Gastroesophageal sphincter (tissue), 4 donors: ENCODE measurements at regions not wholly inside any gene's neighbourhood (a gene's known extent, or its start where the extent isn't known, plus 50 kb on each side); places are given as distances from the start of the nearest gene placed in this dataset.

Experiments
- ATAC-seq: fragments of 150-250 bp; one replicate; pipeline ENCODE4 v1.9.1; 2016; ENCODE audit warnings: mild to moderate bottlenecking, moderate library complexity
- H3K27ac ChIP-seq, 4 donors: fragments of 200-600 bp; sonication (generic) in 3 of 4; 1 replicate in 3 of 4; 2 replicates in 1 of 4; pipeline ENCODE4 v1.5.1; 2016 to 2019
- H3K27me3 ChIP-seq: fragments of 200-600 bp; sonication (generic); one replicate; pipeline ENCODE4 v1.5.1; 2019
- H3K36me3 ChIP-seq, 2 donors: fragments of 200-600 bp; sonication (generic); one replicate each; pipeline ENCODE4 v1.5.1; 2019; ENCODE audit warnings: control low read depth in 1 of 2
- H3K4me1 ChIP-seq, 3 donors: fragments of 200-600 bp; sonication (generic); 1 replicate in 2 of 3; 2 replicates in 1 of 3; pipeline ENCODE4 v1.5.1; 2016 to 2019; ENCODE audit warnings: control low read depth in 2 of 3
- H3K4me3 ChIP-seq, 2 donors: fragments of 200-600 bp; sonication (generic); one replicate each; pipeline ENCODE4 v1.5.1; 2019; ENCODE audit warnings: mild to moderate bottlenecking in 1 of 2, moderate library complexity in 1 of 2
- H3K9me3 ChIP-seq, 3 donors: fragments of 200-600 bp; sonication (generic); one replicate each; pipeline ENCODE4 v1.5.1; 2017 to 2019; ENCODE audit warnings: control low read depth in 2 of 3
- EP300 ChIP-seq: sonication (generic); formaldehyde crosslinking; IDR thresholded peaks from one replicate; pipeline ENCODE4 v1.6.1; 2017; ENCODE audit warnings: antibody characterized with exemption, mild to moderate bottlenecking
- POLR2A ChIP-seq, 2 donors: fragments of 450-650 bp; IDR thresholded peaks; one replicate each; pipeline ENCODE4 v1.6.1; 2017; ENCODE audit warnings: antibody characterized with exemption in 2 of 2, mild to moderate bottlenecking in 2 of 2, moderate library complexity in 1 of 2
- POLR2AphosphoS5 ChIP-seq: sonication (generic); formaldehyde crosslinking; IDR thresholded peaks from one replicate; pipeline ENCODE4 v1.6.1; 2017; ENCODE audit warnings: antibody characterized with exemption
- WGBS, 2 donors: methylation state at CpG; one replicate each; pipeline ENCODE4 v1.1.5; 2018; ENCODE audit warnings: low coverage in 1 of 2; 5-methylcytosine and 5-hydroxymethylcytosine counted together
- TF ChIP-seq, protein P1 (sequence below), 4 experiments: fragments of 200-600 bp in 2 of 4; fragments of 450-650 bp in 2 of 4; sonication (generic) in 1 of 4; IDR thresholded peaks; one replicate each; pipeline ENCODE4 v1.5.1; 2017 to 2019; ENCODE audit warnings: antibody characterized with exemption in 4 of 4, mild to moderate bottlenecking in 2 of 4, moderate library complexity in 2 of 4

GRCh38 chr14:104499784-104500760 is 79.5 kb upstream of the C14orf180 start:
- no peak for ATAC-seq
- 57 to 68% methylated on average over 3 to 7 of the region's 15 CpGs for WGBS, 2 donors
- Histone ChIP-seq H3K36me3 (no peaks in the 10 kb centered on the region), H3K27me3 (peaks cover 24% of the 10 kb centered on the region), H3K27ac (no peak overlapping the region), H3K9me3 (peaks cover 0 to 44% (median 0%) of the 10 kb centered on the region in 3 donors), H3K4me3 (no peak overlapping the region), H3K4me1 (no peaks in the 10 kb centered on the region)
- TF ChIP-seq EP300 = no peak
- TF ChIP-seq, protein P1, sequence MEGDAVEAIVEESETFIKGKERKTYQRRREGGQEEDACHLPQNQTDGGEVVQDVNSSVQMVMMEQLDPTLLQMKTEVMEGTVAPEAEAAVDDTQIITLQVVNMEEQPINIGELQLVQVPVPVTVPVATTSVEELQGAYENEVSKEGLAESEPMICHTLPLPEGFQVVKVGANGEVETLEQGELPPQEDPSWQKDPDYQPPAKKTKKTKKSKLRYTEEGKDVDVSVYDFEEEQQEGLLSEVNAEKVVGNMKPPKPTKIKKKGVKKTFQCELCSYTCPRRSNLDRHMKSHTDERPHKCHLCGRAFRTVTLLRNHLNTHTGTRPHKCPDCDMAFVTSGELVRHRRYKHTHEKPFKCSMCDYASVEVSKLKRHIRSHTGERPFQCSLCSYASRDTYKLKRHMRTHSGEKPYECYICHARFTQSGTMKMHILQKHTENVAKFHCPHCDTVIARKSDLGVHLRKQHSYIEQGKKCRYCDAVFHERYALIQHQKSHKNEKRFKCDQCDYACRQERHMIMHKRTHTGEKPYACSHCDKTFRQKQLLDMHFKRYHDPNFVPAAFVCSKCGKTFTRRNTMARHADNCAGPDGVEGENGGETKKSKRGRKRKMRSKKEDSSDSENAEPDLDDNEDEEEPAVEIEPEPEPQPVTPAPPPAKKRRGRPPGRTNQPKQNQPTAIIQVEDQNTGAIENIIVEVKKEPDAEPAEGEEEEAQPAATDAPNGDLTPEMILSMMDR (IDR thresholded peaks at IDR 0.05) = no peak
- TF ChIP-seq POLR2AphosphoS5 = no peak
- TF ChIP-seq POLR2A (IDR thresholded peaks at IDR 0.05) = no peak

DNA sequence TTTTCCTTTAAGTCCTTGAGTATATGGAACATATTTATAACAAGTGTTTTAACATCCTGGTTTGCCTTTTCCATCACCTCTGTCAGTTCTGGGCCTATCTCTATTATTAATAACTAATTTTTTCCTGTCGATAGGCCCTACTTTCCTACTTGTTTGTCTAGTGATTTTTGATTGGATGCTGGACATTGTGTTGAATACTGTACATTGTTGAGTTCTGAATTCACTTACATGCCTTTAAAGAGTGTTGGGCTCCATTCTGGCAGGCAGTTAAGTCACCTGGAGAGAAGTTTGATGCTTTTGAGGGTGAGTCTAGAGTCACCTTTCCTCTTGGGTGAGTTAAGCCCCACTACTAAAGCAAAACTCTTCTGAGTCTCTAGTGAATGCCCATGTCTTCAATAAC is 77.5 kb upstream of the C14orf180 start:
- no peaks in the 10 kb centered on the region for H3K4me1 ChIP-seq
- ATAC-seq = no peak
- H3K36me3 ChIP-seq = no peaks in the 10 kb centered on the region
- H3K4me3 ChIP-seq = no peak overlapping the region
- peaks cover 44% of the 10 kb centered on the region for H3K27me3 ChIP-seq
- TF ChIP-seq EP300 (no peak), POLR2AphosphoS5 (no peak)
- TF ChIP-seq, protein P1 (IDR thresholded peaks at IDR 0.05) = no peak
- 75 to 80% methylated on average over 1 of the region's 1 CpG for WGBS, 2 donors
- no peak overlapping the region for H3K27ac ChIP-seq
- peaks cover 0 to 37% (median 0%) of the 10 kb centered on the region in 3 donors for H3K9me3 ChIP-seq

- 55 to 91% methylated on average over 4 of the region's 6 CpGs for WGBS, 2 donors
- Histone ChIP-seq H3K36me3 (no peaks in the 10 kb centered on the region), H3K27me3 (peaks cover 53% of the 10 kb centered on the region), H3K9me3 (peaks cover 0 to 51% (median 0%) of the 10 kb centered on the region in 3 donors), H3K4me1 (no peaks in the 10 kb centered on the region), H3K27ac (no peak overlapping the region), H3K4me3 (no peak overlapping the region)
- ATAC-seq = no peak
- TF ChIP-seq POLR2A (IDR thresholded peaks at IDR 0.05) (no peak), EP300 (no peak), POLR2AphosphoS5 (no peak)
- TF ChIP-seq, protein P1 (IDR thresholded peaks at IDR 0.05) = no peak
Measured at GRCh38 chr14:104503691-104504090, 75.9 kb upstream of the C14orf180 start.

- peaks cover 0 to 51% (median 0%) of the 10 kb centered on the region in 3 donors for H3K9me3 ChIP-seq
- TF ChIP-seq, protein P1 (IDR thresholded peaks at IDR 0.05) = no peak
- no peak for TF ChIP-seq EP300
- no peak for TF ChIP-seq POLR2A (IDR thresholded peaks at IDR 0.05)
- no peak for TF ChIP-seq POLR2AphosphoS5
- no peaks in the 10 kb centered on the region for H3K36me3 ChIP-seq
- 100% methylated on average over 3 of the region's 7 CpGs; no CpG with 5 or more reads in 1 of the 2 donors for WGBS, 2 donors
- ATAC-seq = no peak
- H3K27ac ChIP-seq = no peak overlapping the region
- peaks cover 53% of the 10 kb centered on the region for H3K27me3 ChIP-seq
- no peak overlapping the region for H3K4me3 ChIP-seq
- H3K4me1 ChIP-seq = no peaks in the 10 kb centered on the region
Measured at GRCh38 chr14:104504172-104504735, 75.3 kb upstream of the C14orf180 start.
